ENCODE measurements at regions not wholly inside any gene's neighbourhood (a gene's known extent, or its start where the extent isn't known, plus 50 kb on each side); places are given as distances from the start of the nearest gene placed in this dataset.
"Not testable (repeated sequence)": the region's sequence is repeated elsewhere in the genome, so short reads cannot be mapped to it uniquely, and the experiment has no call there.

GRCh38 chr3:88996691-88997090 lies 110.7 kb upstream of the EPHA3 start:
- no peaks in the 10 kb centered on the region for H3K4me1 Mint-ChIP-seq
- no peak overlapping the region for H3K27ac Mint-ChIP-seq
- H3K36me3 Mint-ChIP-seq (ENCODE audit: low read depth), result no peaks in the 10 kb centered on the region
- H3K9me3 Mint-ChIP-seq, result peaks cover 3% of the 10 kb centered on the region
- no peaks in the 10 kb centered on the region for H3K27me3 Mint-ChIP-seq
- DNase-seq (no peak), ATAC-seq (no peak)
- H3K4me3 Mint-ChIP-seq, result no peak overlapping the region

- Mint-ChIP-seq H3K36me3 (ENCODE audit: low read depth) (no peaks in the 10 kb centered on the region), H3K4me1 (no peaks in the 10 kb centered on the region)
- ATAC-seq, result no peak
Measured at GRCh38 chr3:88997260-88997659, 110.2 kb upstream of the EPHA3 start.

GRCh38 chr3:89000886-89001285 lies 106.5 kb upstream of the EPHA3 start:
- Mint-ChIP-seq H3K36me3 (ENCODE audit: low read depth) (no peaks in the 10 kb centered on the region), H3K4me3 (no peak overlapping the region), H3K4me1 (no peaks in the 10 kb centered on the region), H3K27me3 (no peaks in the 10 kb centered on the region), H3K27ac (no peak overlapping the region), H3K9me3 (no peaks in the 10 kb centered on the region)
- DNase-seq, result no peak
- no peak for ATAC-seq

More at GRCh38 chr3:88997260-88997659, 110.2 kb upstream of the EPHA3 start:
- Mint-ChIP-seq H3K4me3 (no peak overlapping the region), H3K27ac (no peak overlapping the region), H3K27me3 (no peaks in the 10 kb centered on the region), H3K9me3 (peaks cover 3% of the 10 kb centered on the region)
- no peak for DNase-seq

- ATAC-seq, result no peak
- no peak for DNase-seq
- no peak overlapping the region for H3K4me3 Mint-ChIP-seq
- H3K27me3 Mint-ChIP-seq, result no peaks in the 10 kb centered on the region
- H3K9me3 Mint-ChIP-seq, result no peaks in the 10 kb centered on the region
- H3K27ac Mint-ChIP-seq, result no peak overlapping the region
- H3K36me3 Mint-ChIP-seq (ENCODE audit: low read depth), result no peaks in the 10 kb centered on the region
- H3K4me1 Mint-ChIP-seq, result no peaks in the 10 kb centered on the region
Measured at GRCh38 chr3:89002191-89002590, 105.2 kb upstream of the EPHA3 start.

GRCh38 chr3:89013536-89013935 lies 93.9 kb upstream of the EPHA3 start:
- DNase-seq (no peak), ATAC-seq (no peak)
- H3K27ac Mint-ChIP-seq, result no peak overlapping the region

GRCh38 chr3:89017531-89017930 lies 89.9 kb upstream of the EPHA3 start:
- H3K27ac Mint-ChIP-seq, result no peak overlapping the region
- no peaks in the 10 kb centered on the region for H3K27me3 Mint-ChIP-seq
- no peak for DNase-seq
- H3K4me3 Mint-ChIP-seq, result no peak overlapping the region
- ATAC-seq, result no peak
- H3K4me1 Mint-ChIP-seq, result no peaks in the 10 kb centered on the region
- H3K36me3 Mint-ChIP-seq (ENCODE audit: low read depth), result no peaks in the 10 kb centered on the region
- peaks cover 14% of the 10 kb centered on the region for H3K9me3 Mint-ChIP-seq

More at GRCh38 chr3:89013536-89013935, 93.9 kb upstream of the EPHA3 start:
- H3K4me1 Mint-ChIP-seq, result no peaks in the 10 kb centered on the region
- no peak overlapping the region for H3K4me3 Mint-ChIP-seq
- H3K27me3 Mint-ChIP-seq, result no peaks in the 10 kb centered on the region
- H3K36me3 Mint-ChIP-seq (ENCODE audit: low read depth), result no peaks in the 10 kb centered on the region
- peaks cover 1% of the 10 kb centered on the region for H3K9me3 Mint-ChIP-seq

- Mint-ChIP-seq H3K4me3 (no peak overlapping the region), H3K9me3 (no peaks in the 10 kb centered on the region)
- DNase-seq, result no peak
Measured at GRCh38 chr3:89025185-89025584, 82.2 kb upstream of the EPHA3 start.

GRCh38 chr3:89032346-89033013 lies 74.9 kb upstream of the EPHA3 start:
- DNase-seq (no peak), ATAC-seq (no peak)
- Mint-ChIP-seq H3K36me3 (ENCODE audit: low read depth) (no peaks in the 10 kb centered on the region), H3K9me3 (peaks cover 3% of the 10 kb centered on the region), H3K27me3 (no peaks in the 10 kb centered on the region), H3K4me1 (no peaks in the 10 kb centered on the region), H3K4me3 (no peak overlapping the region), H3K27ac (no peak overlapping the region)

More at GRCh38 chr3:89025185-89025584, 82.2 kb upstream of the EPHA3 start:
- H3K27me3 Mint-ChIP-seq, result no peaks in the 10 kb centered on the region
- no peak overlapping the region for H3K27ac Mint-ChIP-seq
- ATAC-seq, result no peak
- H3K4me1 Mint-ChIP-seq, result no peaks in the 10 kb centered on the region
- H3K36me3 Mint-ChIP-seq (ENCODE audit: low read depth), result no peaks in the 10 kb centered on the region

GRCh38 chr3:89034723-89035122 lies 72.7 kb upstream of the EPHA3 start:
- H3K36me3 Mint-ChIP-seq (ENCODE audit: low read depth); H3K27me3 Mint-ChIP-seq; H3K4me3 Mint-ChIP-seq; ATAC-seq; H3K4me1 Mint-ChIP-seq; DNase-seq; H3K9me3 Mint-ChIP-seq; H3K27ac Mint-ChIP-seq: not testable (repeated sequence)

GRCh38 chr3:89038869-89039268 lies 68.6 kb upstream of the EPHA3 start:
- Mint-ChIP-seq H3K36me3 (ENCODE audit: low read depth) (no peaks in the 10 kb centered on the region), H3K9me3 (no peaks in the 10 kb centered on the region), H3K27ac (no peak overlapping the region), H3K27me3 (no peaks in the 10 kb centered on the region), H3K4me1 (no peaks in the 10 kb centered on the region), H3K4me3 (no peak overlapping the region)
- ATAC-seq, result no peak
- no peak for DNase-seq

GRCh38 chr3:89042236-89042835 lies 65.1 kb upstream of the EPHA3 start:
- no peaks in the 10 kb centered on the region for H3K27me3 Mint-ChIP-seq
- H3K4me1 Mint-ChIP-seq, result no peaks in the 10 kb centered on the region
- ATAC-seq (no peak), DNase-seq (no peak)
- no peaks in the 10 kb centered on the region for H3K9me3 Mint-ChIP-seq
- no peak overlapping the region for H3K27ac Mint-ChIP-seq
- no peak overlapping the region for H3K4me3 Mint-ChIP-seq
- no peaks in the 10 kb centered on the region for H3K36me3 Mint-ChIP-seq (ENCODE audit: low read depth)

GRCh38 chr3:89043406-89043932 lies 64.0 kb upstream of the EPHA3 start:
- Mint-ChIP-seq H3K27ac (no peak overlapping the region), H3K4me1 (no peaks in the 10 kb centered on the region), H3K36me3 (ENCODE audit: low read depth) (no peaks in the 10 kb centered on the region), H3K27me3 (no peaks in the 10 kb centered on the region), H3K4me3 (no peak overlapping the region), H3K9me3 (no peaks in the 10 kb centered on the region)
- no peak for DNase-seq
- ATAC-seq, result no peak

GRCh38 chr3:89046661-89047060 lies 60.8 kb upstream of the EPHA3 start:
- ATAC-seq, result no peak
- no peak overlapping the region for H3K27ac Mint-ChIP-seq
- no peak overlapping the region for H3K4me3 Mint-ChIP-seq
- H3K27me3 Mint-ChIP-seq, result no peaks in the 10 kb centered on the region
- no peaks in the 10 kb centered on the region for H3K9me3 Mint-ChIP-seq
- H3K4me1 Mint-ChIP-seq, result no peaks in the 10 kb centered on the region
- no peaks in the 10 kb centered on the region for H3K36me3 Mint-ChIP-seq (ENCODE audit: low read depth)
- no peak for DNase-seq

- Mint-ChIP-seq H3K4me3 (no peak overlapping the region), H3K27ac (no peak overlapping the region), H3K36me3 (ENCODE audit: low read depth) (no peaks in the 10 kb centered on the region), H3K9me3 (no peaks in the 10 kb centered on the region), H3K4me1 (no peaks in the 10 kb centered on the region), H3K27me3 (no peaks in the 10 kb centered on the region)
- DNase-seq (no peak), ATAC-seq (no peak)
Measured at GRCh38 chr3:89049119-89049518, 58.3 kb upstream of the EPHA3 start.

- no peak overlapping the region for H3K27ac Mint-ChIP-seq
- ATAC-seq, result no peak
Measured at GRCh38 chr3:89052386-89052785, 55.0 kb upstream of the EPHA3 start.

More at GRCh38 chr3:89052386-89052785, 55.0 kb upstream of the EPHA3 start:
- Mint-ChIP-seq H3K4me1 (no peaks in the 10 kb centered on the region), H3K27me3 (no peaks in the 10 kb centered on the region), H3K36me3 (ENCODE audit: low read depth) (no peaks in the 10 kb centered on the region), H3K4me3 (no peak overlapping the region), H3K9me3 (no peaks in the 10 kb centered on the region)
- DNase-seq, result no peak
